GM10266 (cell line): ENCODE measurements at regions not wholly inside any gene's neighbourhood (a gene's known extent, or its start where the extent isn't known, plus 50 kb on each side); places are given as distances from the start of the nearest gene placed in this dataset.

Experiments
- DNase-seq: peaks from one replicate; pipeline ENCODE4 v3.0.0; 2012; ENCODE audit errors: extremely low spot score
- TF ChIP-seq, protein P1 (sequence below): IDR thresholded peaks from 2 replicates; pipeline ENCODE4 v1.5.1; 2012; ENCODE audit warnings: mild to moderate bottlenecking, low read depth; ENCODE audit not compliant: control insufficient read depth, insufficient read depth; ENCODE audit errors: missing control alignments

DNA sequence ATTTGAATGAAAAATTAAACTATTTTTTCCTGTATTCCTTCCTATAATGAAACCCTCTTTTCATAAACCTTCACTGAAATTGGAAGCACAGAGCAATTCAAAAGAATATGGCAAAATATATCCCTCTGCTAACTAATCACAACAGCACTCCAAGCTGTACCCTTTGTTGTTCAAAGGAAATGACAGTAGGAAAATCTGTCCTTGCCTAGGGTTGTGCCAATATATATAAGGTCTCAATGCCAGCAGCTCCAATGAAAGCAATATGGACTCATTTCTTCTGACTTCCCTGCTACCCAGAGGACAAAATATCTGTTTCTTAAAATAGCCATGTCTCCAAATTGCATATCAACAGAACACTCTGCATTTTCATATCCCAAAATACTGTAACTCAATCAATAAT is 373.9 kb upstream of the MC4R start:
- DNase-seq = no peak
- TF ChIP-seq, protein P1, sequence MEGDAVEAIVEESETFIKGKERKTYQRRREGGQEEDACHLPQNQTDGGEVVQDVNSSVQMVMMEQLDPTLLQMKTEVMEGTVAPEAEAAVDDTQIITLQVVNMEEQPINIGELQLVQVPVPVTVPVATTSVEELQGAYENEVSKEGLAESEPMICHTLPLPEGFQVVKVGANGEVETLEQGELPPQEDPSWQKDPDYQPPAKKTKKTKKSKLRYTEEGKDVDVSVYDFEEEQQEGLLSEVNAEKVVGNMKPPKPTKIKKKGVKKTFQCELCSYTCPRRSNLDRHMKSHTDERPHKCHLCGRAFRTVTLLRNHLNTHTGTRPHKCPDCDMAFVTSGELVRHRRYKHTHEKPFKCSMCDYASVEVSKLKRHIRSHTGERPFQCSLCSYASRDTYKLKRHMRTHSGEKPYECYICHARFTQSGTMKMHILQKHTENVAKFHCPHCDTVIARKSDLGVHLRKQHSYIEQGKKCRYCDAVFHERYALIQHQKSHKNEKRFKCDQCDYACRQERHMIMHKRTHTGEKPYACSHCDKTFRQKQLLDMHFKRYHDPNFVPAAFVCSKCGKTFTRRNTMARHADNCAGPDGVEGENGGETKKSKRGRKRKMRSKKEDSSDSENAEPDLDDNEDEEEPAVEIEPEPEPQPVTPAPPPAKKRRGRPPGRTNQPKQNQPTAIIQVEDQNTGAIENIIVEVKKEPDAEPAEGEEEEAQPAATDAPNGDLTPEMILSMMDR = no peak

DNA sequence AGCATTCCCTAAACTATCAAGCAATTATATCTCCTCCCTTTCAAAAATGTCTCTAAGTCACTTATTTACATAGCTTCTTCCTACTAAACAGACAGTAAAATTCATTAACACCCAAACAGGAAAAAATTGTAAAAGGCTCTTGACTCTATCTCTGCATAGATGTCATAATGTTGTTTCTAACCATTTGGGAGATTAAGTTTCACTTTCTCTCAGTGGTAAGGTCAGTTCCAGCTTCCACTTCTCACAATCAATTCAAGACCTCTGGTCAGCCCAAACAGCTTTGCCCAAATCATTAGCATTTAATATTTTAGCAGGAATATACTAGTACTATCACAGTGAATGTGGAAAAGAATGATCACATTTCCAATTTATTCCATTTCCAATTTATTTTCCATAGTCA is 374.3 kb upstream of the MC4R start:
- DNase-seq = no peak
- TF ChIP-seq, protein P1 = no peak

DNA sequence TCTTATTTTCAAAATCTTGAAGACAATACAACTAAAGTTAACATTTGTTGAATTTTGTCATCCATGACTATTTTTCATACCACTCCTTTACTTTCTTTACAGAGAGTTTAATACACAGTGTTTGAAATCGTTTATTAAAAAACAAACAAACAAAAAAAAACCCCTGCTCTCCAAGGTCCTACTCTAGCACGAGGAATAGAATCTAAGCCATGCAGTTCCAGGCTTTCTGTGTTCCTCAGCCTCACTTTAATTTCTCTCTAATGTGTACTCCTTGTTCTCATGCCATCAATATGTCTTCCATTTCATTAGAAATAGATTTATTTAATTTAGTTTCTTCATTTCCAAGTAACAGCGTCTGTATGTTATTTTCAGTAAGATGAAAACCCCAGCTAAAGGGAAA is 381.2 kb upstream of the MC4R start:
- TF ChIP-seq, protein P1 = no peak
- no peak for DNase-seq

DNA sequence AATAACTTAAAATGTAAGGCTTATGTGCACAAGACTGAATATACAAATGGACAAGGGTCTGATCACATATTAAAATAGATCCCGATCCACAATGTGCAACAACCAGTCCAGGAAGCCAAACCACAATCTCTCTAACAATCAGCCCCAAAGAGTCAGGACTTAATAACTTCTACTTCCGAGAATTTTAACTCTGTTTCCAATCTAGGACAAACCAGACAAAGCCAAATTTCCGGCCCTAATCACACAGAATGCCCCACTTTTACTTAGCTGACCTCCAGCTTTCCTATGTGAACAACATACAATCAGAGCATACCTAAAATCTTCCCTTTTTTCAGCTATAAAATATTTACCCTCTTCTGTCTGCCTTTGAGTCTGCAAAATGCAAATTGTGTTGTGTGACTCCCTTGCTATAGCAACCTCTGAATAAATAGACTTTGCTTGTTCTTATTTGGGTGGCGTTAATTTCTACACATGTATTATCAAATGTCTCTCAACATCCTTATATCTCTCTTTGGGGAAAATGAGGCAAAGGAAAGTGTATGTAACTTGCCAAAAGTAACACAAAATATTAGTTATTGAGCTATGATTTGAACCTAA is 381.9 kb upstream of the MC4R start:
- no peak for DNase-seq
- TF ChIP-seq, protein P1 = no peak

DNA sequence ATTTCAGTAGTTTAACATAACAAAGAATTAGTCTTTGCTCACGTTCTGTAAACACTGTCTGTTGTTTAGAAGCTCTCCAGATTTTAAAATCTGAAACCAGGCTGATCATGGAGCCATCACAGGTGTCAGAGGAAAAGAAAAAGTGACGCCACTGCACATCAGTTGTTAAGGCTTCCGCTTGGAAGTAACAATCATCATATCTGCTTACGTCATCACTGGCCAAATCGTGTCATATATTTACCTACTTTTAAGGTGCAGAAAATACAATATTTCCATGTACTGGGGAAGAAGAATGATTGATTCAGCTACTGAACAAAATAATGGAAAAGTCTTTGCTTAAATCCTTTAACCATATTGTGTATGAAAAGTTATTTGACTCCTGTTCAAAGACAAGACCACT is 382.6 kb upstream of the MC4R start:
- DNase-seq = no peak
- TF ChIP-seq, protein P1 = no peak

DNA sequence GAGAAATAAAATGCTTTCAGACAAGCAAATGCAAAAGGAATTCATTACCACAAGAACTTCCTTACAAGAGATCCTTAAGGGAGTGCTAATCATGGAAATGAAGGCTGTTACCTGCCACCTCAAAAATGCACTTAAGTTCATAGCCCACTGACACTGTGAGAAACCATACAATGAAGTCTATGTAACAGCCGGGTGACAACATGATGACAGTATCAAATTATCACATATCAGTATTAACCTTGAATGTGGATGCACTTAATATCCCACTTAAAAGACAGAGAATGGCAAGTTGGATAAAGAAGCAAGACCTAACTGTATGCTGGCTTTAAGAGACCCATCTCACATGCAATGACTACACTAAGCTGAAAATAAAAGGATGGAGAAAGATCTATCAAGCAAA is 403.4 kb upstream of the MC4R start:
- TF ChIP-seq, protein P1 = no peak
- DNase-seq = no peak

DNA sequence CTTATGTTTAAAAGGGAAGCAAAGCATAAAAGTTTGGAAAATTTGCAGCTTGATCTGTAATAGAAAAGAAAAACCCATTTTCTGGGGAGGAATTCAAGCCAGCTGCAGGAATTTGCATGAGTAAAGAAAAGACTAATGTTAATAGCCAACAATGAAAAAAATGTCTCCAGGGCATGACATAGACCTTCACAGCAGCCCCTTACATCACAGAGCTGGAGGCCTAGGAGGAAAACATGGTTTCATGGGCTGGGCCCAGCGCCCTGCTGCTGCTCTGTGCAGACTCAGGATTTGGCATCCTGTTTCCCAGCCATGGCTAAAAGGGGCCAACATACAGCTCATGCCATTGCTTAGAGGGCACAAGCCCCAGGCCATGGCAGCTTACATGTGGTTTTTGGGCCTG is 411.6 kb upstream of the MC4R start:
- no peak for DNase-seq
- TF ChIP-seq, protein P1 = no peak
